HG03108 (cell line): ENCODE measurements at regions not wholly inside any gene's neighbourhood (a gene's known extent, or its start where the extent isn't known, plus 50 kb on each side); places are given as distances from the start of the nearest gene placed in this dataset.
"Not testable (repeated sequence)": the region's sequence is repeated elsewhere in the genome, so short reads cannot be mapped to it uniquely, and the experiment has no call there.

Source experiments
- ATAC-seq: cut with Tn5 transposase; IDR thresholded peaks from one replicate; pipeline ENCODE4 v1.9.1; 2021; ENCODE audit warnings: moderate library complexity; ENCODE audit not compliant: unreplicated experiment

DNA sequence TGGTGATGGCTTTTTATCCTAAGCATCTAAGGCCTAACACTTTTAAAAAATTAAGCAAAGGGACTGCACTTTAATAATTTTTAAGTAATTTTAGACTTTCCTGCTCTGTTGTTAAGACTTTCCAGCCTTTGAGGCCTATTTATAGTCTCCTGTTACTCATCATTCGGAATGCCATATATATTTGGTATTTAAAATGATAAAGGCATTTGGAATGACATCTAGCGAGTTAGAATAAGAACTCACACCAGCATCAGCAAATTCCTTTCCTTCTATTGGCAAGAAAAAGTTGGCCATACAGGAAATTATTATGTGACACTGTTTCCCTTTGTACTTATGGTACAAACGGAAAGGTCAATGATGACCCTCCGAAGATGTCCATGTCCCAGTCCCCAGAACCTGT is 88.1 kb upstream of the STMND1 start:
- ATAC-seq, result no peak

DNA sequence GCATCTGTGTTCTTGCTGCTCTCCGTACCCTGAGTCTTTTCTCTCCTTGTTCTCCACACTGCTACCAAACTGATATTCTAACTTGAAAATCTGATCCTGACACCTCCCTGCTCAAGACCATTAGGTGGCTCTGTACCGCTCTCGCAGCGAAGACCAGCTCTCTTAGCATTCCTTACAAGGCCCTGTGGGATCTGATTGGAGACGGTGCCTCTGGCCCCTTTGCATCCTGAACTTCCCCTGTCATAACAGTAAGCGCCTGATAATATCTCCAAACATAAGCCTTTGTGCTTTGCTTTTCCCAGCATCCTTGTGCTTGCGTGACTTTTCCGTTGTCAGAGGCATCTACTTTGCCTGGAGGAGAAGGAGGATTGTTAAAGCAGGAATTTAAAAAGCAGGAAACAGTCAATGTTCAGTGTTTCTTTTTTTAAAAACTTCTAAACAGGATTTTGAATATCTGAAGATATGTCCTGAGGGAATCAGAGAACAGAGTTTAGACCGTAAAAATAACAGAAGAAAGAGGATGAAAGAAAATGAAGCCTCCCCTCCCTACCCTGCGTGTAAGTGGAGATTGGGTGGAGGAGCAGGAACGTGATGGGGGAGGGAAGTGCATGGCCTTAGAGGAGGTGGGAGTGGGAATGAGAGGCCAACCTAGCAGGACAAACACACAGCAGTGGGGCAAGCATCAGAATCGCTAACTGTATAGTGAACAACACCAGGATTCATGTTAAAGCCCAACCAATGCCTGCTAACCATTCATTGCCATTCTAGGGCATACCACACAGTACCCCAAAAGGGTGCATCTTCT is 89.2 kb upstream of the STMND1 start:
- no peak for ATAC-seq

DNA sequence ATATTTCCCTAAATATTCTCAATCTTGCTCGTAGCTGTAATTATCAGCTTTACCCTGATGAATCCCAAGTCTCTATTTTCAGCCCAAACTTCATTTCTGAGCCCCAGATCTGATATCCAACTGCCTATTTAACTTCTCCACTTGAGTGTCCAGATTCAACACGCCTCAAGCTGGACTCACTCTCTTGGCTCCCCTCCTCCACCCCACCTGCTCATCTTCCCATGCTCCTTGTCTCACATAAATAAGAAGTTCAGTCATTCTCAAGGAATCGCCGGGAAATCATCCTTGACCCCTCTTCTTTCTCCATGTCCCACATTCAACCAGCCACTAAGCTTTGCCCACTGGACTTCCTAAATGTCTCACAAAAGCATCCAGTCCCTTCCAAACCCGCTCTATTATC is 89.9 kb upstream of the STMND1 start:
- ATAC-seq, result no peak

DNA sequence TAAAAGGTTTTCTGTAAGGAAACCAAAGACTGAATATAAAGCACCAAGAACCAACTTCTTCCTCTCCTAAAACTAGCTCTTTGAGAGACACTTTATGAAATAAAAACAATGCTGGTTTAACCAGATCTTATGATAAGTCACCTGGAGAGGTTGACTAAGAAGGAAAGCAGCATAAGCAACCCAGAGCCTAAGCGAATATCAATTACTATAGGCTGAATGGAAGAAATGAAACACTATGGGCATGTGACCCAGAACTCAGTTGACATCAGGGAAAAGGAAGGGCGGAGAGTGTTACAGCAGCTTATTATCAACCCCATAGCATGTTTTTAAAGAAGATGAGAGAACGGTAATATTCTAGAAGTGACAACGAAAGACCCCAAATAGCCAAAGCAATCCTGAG is 94.1 kb upstream of the STMND1 start:
- no peak for ATAC-seq

DNA sequence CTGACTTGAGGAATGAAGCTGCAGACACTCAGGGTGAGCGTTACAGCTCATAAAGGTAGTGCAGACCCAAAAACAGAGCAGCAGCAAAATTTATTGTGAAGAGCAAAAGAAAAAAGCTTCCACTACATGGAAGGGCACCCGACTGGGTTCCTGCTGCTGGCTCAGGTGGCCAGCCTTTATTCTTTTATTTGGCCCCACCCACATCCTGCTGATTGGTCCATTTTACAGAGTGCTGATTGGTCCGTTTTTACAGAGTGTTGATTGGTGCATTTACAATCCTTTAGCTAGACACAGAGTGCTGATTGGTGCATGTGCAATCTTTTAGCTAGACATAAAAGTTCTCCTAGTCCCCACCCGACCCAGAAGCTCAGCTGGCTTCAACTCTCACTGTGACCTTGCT is 95.3 kb upstream of the STMND1 start:
- ATAC-seq, result no peak

DNA sequence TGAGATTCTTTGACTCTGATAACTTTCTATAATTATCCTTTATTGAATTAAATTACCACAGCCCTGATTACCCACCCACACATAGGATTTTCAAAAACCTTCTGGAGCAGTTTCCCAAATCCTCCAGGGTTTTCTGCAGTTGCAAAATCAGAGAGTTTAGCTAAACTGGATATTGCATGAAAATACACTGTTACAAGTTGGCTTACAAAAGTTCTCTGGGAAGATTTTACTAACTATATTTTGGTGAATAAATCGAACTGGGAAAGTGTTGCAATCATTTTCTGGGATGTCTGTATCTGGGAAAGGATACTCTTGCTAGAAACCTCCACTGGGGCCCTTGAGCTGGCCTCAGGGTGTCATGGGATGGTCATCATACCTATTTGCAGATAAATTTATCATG is 97.6 kb upstream of the STMND1 start:
- no peak for ATAC-seq

DNA sequence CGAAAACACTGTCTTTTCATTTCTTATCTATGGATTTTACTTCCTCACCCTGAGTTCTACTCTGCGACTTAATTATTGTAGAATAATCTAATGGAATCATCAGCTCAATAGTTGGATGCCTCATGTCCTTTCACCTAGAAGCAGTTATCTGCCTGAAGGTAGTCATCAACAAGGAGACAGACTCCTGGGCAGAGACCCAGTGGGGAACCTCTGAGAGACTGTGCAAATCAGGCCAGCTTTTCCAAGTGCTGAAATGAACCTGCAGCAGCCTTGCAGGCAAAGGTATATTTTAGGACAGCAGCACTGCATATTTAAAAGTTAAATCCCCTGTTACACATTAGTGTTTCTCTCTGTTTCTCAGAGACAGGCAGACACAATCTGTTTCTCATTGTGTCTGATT is 99.7 kb upstream of the STMND1 start:
- ATAC-seq, result no peak

DNA sequence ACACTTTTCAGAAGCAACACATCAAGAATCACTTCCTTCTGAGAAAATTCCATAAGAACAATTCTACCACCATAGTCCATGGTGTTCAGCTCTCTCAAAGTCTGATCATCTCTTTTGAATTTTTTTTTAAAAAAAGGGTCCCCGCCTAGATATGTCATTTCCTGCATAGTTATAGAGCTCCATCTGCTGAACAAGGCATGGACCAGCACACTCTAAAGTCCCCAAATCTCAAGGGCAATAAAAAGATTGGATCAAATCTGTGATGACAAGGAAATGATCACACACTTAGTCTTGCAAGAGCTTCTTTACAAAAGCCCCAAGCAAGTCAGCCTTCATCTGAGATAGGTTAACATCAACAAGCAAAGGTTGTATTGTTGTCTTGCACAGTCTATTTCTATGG is 100.7 kb upstream of the STMND1 start:
- no peak for ATAC-seq

DNA sequence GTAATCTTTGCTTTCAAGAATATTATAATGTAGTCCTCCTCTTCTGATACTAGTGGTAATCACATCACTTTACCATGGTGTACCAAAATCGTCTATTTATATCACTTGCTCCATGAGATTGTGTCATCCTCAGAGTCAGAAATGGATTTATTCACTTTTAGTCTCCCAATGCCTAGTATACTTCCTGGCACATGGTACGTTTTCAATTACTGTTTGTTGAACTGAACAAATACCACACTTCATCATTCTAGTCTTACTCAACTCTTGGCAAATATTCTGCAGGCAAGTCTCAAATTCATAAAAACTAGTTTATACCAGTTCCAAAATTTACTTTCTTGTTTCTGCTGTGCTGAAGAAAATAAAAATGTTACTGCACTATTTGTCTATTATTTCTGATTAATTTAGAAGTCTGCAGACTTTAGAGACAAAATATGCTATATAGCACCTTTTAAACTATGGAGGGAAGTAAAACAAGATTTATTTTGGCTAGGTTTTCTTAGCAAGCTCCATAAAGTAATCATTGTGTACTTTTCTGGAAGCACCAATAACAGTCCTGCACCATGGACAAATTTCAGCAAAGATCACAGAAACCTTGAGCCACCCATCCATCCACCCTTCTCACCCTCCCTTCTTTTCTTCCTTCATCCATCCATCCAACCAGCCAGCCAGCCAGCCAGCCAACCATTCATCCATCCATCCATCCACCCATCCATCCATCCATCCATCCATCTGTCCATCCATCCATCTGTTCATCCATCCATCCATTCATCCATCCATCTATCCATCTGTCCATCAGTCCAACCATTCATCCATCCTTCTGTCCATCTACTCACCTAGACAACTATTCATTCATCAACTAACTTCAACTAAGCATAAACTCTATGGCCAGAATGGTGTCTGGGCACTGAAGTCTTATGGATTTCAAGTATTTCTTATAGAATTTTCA is 102.1 kb upstream of the STMND1 start:
- no peak for ATAC-seq

DNA sequence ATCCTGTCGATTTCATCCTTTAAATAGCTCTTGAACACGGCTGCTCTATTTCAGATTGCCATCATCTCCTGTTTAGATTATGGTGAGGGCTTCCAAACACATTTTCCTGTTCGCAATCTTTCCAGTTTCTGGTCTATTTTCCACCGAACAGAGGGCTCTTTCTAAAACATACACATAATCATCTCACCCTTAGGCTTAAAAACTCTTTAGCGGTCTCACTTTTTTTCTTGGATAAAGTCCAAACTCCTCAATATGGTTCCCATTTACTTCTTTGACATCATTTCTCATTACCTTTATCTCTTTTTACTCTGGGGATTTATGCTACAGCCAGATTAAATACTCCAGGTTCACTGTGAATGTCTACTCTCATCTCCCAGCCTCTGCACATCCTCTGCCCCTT is 103.4 kb upstream of the STMND1 start:
- no peak for ATAC-seq

DNA sequence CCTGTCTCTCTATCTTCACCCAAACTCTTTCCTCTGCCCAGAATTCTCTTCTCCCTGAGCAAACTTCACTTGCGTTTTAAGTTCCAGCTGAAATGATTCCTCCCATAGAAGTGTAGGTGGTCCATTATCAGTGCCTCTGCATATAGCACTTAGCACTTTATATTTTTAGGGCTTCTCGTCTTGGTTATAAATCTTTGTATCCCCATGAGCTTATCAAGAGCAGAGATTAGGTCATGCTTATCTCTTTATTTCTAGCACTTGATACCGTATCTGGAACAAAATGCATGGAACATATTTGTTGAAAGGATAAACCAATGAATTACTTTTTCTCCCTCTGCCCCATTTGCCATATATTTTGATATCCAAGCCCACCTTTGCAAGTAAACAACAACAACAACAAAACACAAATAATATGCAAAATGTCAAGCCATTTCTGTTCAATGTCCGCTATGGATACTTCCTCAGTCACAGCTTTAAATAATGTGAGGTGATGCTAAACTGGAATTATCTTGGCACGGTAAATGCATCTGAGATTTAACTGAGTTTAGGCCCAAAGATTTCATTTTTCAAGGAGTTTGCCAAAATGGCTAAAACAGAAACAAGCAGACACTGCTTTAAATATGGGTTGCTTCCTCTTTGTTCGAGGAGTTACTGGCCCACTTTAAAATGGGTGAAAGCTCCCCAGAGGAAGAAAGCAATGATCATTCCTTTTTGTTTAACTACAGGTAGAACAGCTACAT is 106.2 kb upstream of the STMND1 start:
- ATAC-seq, result no peak

DNA sequence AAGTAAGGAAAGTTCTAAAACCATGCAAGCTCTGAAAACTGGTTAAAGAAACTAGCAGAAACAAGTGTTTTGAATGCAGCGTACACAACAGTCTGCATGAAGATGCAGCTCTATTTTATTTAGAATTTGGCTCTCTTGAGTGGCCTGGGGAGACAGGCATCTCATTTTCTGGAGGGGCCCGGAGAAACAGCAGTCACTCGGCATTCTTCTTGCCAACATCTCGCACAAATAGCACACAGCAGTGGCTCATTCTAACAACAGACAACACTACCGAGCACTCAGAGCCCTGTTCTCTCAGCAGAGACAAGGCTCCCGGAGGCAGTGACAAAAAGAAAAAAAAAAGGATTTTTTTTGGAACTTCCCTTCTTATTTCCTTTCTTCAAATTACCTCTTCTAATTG is 108.5 kb upstream of the STMND1 start:
- no peak for ATAC-seq

DNA sequence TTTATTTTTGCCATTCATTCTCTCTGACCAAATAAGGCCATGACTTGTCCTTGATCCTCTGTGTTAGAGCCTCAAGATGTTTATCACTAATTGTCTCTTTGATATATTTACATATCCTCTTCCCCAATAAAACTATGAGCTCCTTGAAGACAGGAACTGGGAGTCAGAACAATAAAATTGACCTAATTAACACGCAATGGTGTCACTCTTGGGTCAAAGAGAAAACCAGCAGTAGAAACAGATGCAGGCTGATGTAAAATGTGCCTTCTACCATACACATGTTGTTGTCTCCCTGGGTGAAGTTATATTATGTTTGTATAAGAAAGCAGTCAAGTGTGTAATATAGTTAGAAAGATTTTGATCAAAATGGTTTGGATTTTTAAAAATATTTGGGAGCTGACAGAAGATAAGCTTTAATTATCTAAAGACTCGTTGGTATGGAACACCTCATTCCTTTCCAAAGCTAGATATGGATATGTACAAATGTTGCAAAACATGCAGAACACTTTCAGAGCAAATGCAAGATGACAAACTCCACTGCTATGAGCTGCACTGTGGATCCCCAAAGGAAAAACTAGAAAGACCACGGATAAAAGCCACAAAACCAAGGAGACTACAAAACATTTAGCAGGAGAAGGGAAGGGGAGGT is 109.7 kb upstream of the STMND1 start:
- ATAC-seq, result no peak

DNA sequence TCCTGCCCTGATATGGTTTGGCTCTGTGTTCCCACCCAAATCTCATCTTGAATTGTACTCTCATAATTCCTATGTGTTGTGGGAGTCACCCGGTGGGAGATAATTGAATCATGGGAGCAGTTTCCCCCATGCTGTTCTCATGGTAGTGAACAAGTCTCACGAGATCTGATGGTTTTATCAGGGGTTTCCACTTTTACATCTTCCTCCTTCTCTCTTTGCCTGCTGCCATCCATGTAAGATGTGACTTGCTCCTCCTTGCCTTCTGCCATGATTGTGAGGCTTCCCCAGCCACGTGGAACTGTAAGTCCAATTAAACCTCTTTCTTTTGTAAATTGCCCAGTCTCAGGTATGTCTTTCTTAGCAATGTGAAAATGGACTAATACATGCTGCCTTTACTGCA is 111.9 kb upstream of the STMND1 start:
- not testable (repeated sequence) for ATAC-seq

DNA sequence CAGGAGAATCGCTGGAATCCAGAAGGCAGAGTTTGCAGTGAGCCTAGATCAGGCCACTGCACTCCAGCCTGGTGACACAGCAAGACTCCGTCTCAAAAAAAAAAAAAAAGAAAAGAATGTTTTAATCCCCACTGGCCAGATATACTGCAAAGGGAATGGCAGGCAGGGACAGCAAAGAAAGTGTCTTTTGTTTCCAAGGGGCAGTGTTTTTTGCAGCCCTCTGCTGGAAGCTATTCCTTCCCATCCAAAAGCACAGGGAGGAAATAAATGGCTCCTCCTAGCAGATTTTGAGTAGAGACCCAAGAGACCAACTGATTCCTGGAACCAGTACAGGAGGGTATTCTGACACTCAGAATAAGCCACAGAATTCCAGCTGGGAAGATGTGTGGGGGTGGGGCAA is 112.5 kb upstream of the STMND1 start:
- no peak for ATAC-seq

DNA sequence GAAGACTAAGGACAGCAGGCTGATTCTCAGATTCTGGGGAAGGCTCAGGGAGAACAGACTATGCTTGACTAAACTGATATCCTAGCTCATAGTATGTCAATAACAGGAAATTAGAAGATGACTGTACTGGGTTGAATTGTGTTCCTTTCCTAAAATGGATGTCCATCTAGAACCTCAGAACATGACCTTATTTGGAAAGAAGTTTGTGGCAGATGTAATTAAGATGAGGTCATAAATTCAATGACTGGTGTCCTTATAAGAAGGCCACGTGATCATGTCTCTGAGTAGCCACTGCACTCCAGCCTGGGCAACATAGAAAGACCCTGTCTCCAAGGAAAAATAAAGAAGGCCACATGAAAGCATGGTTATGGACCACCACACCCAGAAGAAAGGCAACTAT is 113.9 kb upstream of the STMND1 start:
- no peak for ATAC-seq

DNA sequence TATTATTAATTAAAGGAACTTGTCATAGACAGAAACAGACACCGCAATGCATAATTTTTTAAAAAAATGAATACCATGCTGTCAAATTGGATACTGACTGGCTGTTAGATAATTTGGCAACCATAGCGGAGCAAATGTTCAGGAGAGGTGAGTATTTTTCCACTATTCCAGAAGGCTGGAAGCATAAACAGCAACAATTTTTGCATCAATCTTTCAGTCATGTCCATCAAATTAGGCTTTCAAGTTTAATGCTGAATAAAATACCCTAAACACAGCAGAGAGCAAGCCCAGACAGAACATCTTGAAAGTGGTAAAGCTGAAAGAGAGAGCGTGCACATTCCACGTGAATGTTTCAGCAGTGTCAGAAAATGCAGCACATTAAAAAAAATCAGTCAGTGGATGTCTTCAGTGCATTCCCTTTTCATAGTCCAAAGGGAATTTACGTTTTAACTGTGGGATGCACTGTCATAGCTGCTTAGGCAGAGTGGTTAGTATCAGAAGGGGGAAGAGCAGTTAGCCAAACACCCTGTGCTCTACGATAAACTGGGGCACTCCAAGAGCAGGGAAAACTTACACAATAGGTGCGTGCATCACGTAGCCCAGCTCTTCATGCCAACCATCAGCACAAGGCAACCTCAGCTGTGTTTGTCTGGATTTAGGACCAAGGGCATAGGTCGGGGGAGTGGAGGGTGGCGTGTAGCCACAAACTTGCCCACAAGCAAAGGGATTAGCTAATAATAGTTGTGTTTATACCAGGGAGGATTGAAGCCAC is 116.2 kb upstream of the STMND1 start:
- no peak for ATAC-seq

DNA sequence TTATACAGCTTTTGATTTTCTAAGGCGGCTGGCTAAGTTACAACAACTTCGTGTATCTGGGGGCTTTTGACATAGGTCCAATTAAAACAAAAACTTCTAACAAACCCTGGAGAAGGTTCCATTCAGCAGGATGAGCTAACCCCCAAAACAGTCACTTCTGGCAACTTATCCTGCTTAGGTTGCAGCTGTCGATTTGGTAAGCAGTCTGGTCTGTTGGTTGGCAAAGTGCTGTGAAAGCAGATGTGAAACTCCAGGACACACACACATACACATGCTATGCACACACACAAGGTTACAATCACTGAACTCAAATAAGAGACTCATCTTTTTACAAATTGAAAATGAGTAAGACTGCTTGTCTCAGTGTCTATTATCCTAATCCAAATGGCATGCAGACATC is 119.0 kb upstream of the STMND1 start:
- no peak for ATAC-seq

DNA sequence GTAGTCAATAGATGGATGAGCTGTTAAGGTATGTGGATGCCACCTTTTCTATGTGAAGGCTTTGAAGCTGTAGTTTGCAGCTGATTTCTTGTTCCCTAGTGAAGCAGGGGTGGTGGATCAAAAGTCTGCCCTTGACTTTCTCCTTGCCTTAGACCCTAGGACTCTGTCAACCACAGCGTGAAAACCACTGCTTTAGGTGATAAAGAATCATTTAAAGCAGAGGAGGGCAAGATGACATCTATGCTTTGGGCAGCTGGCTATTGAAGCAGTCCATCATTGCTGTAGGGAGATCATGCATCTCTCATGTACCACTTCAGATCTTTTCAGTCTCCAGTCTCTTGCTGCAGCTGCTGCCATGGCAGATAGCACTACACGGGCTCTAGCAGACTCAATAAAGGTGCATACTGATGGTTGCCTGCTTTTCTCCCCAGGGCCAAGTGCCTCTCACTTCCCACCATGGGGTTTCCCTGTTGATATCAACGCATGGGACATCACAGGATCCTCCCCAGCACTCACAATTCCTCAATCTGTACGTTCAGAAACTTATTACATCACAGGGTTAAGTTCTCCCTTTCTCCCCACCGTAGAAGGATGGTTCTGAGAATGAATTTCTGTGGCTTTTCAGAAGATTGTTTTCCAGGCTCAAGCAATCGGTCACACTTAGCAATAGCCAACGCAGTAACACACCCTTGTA is 122.0 kb upstream of the STMND1 start:
- no peak for ATAC-seq

DNA sequence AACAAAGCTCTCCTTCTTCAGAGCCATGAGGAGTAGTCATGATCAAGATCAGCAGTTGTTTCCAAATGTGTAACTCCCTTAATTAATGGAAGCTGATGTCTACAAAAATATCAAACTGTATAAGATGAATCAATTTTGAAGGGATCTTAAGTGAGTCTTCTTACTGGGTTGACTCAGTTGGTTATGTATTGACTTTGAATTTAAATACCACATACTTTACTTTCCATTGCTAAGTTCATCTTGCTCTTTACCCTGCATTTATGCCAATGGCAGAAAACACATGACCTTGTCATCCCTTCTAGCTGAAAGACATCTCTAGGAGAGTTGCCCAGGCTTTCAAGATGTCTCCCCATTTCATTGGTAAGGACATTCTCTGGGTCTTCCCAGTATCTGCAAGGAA is 123.2 kb upstream of the STMND1 start:
- ATAC-seq, result no peak
